ENCODE measurements at regions not wholly inside any gene's neighbourhood (a gene's known extent, or its start where the extent isn't known, plus 50 kb on each side); places are given as distances from the start of the nearest gene placed in this dataset.

DNA sequence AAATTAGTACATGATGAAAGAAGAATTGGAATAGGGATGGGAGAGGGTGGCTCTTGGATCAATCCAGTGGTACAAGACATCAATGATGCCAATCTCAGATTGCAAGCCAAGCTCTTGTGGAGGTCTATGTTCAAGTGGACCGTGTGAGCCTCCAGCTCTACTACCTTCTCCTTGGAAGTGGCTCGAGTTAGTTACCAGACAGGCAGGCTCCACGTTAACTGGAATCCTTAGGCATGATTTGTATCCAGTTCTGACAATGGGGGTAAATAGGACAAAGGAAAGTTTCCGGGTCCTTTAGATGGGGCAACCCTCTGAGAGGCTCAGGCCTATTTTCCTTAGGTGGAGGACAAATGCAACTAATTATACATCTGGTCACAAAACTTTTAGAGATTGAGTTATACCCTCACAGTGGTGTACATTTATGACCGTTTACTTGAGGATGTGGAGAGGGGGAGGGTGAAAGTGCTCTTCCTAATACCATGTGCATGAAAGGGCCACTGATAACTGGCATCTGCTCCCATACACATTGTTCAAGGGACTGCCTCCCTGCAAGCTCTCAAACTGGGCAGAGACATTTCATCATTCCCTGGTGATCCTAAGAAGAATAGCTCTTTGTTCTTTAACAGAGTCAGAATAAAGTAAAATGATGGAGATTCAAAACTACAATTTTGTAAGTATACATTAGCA lies 180.2 kb downstream of the SOCS6 start:
- DNase-seq = no peak

GRCh38 chr18:70464343-70465114 lies 175.7 kb downstream of the SOCS6 start:
- DNase-seq = peak; percentile 69

- no peak for DNase-seq
Measured at GRCh38 chr18:70463085-70463484, 174.2 kb downstream of the SOCS6 start.

DNA sequence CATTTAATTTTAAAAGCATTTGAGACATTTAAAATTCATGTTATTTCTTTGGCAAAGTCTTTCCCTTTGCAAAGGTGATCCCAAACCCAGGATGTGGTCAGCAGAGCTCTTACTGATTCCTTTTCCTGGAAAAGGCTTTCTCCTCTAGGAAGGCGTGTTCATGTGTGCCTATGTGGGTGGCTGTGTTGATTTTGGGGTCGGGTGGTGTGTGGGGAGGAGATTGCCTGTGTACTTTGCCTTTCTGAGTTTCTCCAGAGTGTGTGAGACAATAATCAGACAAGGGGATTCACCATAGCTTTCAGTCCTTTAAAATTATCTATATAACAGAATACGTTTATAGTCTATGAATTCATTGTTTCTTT lies 173.2 kb downstream of the SOCS6 start:
- no peak for DNase-seq

DNA sequence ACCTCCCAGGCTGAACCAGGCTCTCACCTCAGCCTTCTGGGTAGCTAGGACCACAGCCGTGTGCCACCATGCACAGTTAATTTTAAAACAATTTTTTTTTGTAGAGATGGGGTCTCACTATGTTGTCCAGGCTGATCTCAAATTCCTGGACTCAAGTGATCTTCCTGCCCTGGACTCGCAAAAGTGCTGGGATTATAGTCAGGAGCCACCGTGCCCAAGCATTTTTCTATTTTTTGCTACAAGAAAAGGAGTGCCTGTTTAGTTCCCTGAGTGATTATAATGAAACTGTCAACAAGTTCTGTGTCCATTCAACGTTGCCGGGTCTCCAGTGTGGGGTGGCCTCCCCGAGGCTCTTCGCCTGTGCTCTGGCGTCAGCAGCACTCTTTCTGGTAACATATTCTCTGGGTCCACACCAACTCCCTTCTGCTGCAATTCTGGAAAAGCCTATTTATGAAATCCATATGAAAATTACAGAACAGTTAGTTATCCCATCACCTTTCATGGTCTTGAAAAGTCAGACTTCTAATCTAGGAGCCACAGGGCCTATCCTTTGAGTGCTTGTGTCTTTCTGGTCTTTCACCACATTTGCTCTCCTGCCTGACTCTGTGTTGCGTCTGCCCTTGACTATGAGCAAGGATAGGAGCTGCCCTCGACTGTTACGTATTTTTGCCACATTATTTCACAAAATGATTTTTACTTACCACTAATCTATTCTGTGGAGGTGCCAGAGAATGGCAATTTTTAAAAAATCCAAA lies 172.7 kb downstream of the SOCS6 start:
- DNase-seq = no peak

DNA sequence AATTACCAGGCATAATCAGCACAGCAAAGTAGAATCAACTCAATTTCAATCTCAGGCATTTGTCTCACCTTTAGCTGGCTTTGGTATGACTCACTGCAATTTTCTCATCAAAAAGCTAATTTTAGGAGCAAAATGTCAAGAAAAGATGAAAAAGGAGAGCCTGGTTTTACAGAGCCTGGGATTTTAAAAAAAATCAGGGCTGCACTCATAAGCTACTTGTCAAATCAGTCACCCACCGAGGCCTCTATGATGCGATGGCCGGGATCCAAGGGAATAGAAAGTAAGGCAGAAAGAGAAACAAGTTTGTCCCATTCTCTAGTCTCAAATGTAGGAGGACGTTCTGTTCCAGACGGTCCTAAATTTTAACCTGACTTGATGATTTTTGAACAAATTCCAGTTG lies 170.9 kb downstream of the SOCS6 start:
- no peak for DNase-seq

GRCh38 chr18:70459251-70459650 lies 170.4 kb downstream of the SOCS6 start:
- no peak for DNase-seq

DNA sequence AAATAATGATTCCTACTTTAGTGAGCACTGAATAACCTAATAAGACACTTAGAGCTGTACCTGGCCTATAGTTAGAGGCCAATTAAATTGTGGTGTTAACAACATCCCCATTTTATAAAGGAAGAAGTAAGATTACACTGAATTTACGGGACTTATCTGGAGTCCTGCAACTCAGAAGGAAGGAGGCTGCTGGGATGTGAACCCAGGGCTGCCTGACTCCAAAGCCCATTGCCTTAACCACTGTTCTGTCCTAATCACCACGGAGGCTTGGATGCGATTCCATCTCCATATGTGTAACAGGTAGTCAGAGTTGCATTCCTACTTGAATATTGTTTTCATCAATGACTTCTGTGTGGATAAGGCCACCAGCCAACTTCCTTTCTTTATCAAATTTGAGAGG lies 168.9 kb downstream of the SOCS6 start:
- DNase-seq = no peak

DNA sequence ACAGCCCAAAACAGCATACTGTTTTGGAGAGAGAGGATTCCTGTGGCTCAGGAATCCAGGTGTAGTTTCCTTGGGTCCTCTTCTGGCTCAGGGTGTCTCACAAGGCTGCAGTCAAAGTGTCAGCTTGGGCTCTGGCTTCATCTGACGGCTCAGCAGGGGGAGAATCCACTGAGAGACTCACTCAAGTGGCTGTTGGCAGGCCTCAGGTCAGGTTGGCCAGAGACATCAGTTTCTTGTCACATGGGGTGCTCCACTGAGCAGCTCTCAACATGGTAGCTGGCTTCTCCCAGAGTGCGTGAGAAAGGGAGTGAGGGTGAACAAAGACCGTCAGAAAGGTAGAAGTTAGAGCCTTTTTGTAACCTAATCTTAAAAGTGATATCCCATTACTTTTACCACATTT lies 168.4 kb downstream of the SOCS6 start:
- no peak for DNase-seq

- DNase-seq = no peak
Measured at GRCh38 chr18:70456376-70456775, 167.5 kb downstream of the SOCS6 start.

- no peak for DNase-seq
Measured at GRCh38 chr18:70455731-70456130, 166.9 kb downstream of the SOCS6 start.

DNA sequence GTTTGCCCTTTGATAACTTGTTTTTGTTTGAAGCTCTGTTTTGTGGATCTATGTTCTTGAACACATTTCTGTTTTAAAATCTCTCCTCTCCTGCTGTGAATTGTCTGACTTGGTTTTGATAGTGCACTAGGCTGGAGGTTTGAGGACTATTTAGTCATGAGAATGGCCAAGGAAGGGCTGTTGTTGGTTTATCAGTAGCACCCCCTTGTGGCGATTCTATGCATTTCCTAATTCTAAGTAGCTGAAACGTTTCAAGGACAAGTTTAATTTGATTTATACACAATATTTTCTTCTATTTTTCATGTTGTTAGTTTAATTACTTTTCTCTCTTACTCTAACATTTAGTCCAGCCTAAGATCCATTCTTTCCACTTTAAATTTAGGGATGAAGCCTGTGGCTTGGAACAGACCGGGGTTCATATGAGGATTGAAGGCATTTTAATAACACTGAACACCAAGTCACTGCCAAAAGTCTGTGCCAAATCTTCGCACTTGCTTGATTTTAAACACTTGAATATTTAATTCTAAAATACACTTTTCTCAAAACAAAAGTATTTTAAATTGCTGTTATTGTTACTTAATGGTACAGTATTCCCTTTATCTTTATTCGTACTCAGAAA lies 166.0 kb downstream of the SOCS6 start:
- peak; percentile 39 for DNase-seq

DNA sequence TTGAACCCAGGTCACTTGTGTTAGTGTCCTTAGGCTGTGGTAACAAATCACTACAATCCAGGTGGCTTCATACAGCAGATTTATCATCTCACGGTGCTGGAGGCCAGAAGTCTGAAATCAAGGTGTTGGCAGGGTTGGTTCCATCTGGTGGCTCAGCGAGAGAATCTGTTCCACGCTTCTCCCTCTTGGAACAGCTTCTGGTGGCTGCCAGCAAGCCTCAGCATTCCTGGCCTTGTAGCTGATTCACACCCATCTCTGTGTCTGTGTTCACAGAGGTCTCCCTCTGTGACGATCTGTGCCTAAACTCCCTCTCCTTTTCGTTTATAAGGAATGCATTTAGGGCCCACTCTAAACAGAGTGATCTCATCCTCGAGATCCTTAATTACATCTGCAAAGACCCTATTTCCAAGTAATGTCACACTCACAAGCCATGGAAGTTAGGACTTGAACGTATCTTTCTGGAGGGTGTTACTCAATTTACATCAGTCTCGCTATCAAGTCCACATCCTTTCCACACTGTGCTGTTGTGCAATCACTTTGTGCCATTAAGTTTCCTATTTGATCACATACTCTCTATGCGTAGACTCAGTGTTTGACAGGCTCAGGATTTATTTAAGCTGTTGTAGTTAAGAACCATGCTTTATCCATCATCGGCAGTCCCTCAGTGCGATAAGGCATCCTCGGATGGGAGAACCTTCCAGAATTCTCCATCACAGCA lies 164.4 kb downstream of the SOCS6 start:
- DNase-seq = no peak

DNA sequence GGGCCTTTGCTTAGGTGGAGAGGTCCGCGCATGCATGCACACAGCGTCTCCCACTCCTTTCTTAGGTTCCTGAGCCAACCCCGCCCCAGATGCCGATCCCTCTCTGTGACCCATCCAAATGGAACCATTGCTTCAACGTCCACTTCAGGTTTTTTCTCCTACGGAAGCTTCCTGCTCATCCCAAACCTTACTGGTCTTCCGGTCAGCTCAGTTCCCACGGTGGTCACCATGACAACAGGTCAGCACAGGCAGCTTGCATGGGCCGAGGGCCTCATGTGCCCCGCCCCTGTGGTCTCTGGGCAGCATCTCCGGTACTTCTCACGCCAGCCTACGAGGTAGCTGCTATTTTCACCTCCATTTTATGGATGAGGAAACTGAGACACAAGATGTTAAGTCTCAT lies 163.7 kb downstream of the SOCS6 start:
- DNase-seq = no peak

DNA sequence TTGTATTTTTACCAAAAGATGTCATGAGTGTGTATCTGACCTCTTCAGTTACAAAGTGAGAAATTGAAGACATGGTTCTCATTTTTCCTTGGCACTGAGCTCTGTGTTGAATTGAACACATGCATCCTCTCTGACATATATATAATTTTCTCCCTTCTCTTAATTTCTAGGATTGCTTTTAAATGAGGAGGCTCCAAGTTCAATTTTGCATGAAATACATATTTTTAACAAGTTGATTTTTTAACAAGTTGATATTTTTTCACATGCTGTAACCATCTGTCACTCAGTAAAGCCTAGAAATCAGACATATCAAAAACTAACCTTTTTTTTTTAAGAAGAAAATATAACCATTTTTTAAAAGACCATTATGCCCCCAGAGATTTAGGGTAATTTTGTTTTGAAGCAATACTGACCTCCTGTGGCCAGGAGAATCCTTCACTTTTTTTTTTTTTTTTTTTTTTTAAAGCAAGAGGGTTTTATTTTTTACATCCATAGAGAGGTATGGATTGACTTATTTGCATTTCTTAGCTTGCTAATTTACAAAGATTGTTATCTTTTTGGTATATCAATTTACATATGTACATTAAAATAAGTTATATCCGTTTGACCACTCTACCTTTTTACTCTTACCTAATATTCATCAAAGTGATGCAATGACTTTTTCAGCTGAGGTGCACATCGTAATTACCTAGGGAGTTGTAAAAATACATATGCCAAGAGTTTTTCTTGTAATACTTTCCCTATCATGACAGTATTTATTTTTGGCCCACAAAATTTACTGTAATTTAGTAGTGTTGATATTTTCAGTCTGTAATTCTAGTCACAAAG lies 161.8 kb downstream of the SOCS6 start:
- DNase-seq = no peak

DNA sequence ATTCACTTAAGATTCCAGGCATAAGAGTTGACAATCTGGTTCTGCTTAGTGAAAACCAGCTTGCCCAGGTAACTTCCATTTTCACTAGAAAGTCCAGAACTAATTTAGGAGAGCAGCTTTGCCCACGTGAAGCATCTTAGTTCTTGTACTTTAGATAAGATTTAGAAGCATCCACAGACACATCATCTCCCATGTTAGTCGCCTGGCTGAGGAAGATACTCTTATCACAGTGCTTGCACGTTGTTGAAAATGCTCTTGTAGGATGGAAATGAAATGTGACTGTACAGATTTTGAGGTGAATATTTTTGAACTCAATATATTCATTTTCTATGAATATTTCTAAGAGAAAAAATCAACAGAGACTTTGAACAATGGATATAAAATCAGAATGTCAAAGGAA lies 159.7 kb downstream of the SOCS6 start:
- DNase-seq = no peak

DNA sequence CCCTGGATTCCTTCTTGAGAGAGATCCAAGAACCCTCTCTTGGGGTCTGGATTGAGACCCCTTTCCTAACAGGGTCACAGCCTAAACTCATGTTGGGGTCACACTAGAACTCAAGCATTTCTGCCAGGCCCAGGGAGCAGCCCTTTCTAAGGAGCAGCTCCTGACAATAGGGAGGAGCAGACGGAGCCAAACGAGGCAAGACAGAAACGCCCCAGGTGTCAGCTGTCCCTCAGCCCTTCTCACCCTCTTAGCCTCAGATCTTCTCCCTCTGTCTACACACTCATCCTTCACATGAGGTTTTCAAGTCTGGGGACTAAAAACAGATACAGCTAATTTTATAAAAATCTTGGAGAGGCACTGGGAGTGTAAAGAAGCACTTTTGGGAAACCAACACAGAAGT lies 157.2 kb downstream of the SOCS6 start:
- no peak for DNase-seq

- DNase-seq = no peak
Measured at GRCh38 chr18:70442933-70443332, 154.1 kb downstream of the SOCS6 start.

GRCh38 chr18:70432804-70433400 lies 144.1 kb downstream of the SOCS6 start:
- DNase-seq = no peak

GRCh38 chr18:70431203-70431624 lies 142.4 kb downstream of the SOCS6 start:
- DNase-seq = no peak

GRCh38 chr18:70430501-70431173 lies 141.8 kb downstream of the SOCS6 start:
- DNase-seq = no peak
